ENCODE measurements at regions not wholly inside any gene's neighbourhood (a gene's known extent, or its start where the extent isn't known, plus 50 kb on each side); places are given as distances from the start of the nearest gene placed in this dataset.

DNA sequence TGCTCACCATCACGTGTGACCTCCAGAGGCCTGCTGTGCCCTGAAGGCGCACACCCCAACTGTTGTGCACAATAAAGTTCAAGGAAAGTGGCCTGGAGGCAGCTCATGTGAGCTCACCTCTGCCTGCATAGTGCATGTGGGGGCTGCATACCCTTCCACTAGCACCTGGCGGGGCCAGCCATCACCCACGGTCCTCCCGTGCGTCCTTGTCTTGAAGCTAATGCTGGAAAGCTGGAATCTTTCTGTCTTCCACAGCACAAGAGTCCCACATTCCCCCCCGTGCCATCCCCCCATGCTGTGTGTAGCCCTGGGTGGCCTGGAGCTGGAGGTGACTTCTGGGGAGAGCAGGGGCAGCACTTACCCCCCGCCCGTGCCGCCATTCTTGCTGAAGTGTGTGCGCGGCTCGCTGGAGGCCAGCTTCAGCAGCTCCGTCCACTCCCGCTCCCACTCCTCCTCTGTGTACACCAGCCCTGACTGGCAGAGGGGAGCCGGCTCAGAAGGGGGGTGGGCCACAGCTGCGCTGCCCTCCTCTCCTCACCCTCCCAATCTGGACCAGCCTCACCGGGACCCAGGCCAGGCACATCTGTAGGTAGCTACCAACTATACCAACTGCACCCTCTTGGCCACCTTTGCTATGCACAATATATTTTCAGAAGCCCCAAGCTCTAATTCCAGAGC is 199.5 kb downstream of the KLF13 start:
- H3K36me3 ChIP-seq, result no peaks in the 10 kb centered on the region
- no peaks in the 10 kb centered on the region for H3K27me3 ChIP-seq
- no peaks in the 10 kb centered on the region for H3K9me3 ChIP-seq
- no peak overlapping the region for H3K27ac ChIP-seq
- 87 to 91% methylated on average over 8 to 11 of the region's 18 CpGs for WGBS, 2 donors
- no peaks in the 10 kb centered on the region for H3K4me1 ChIP-seq
- no peak overlapping the region for H3K4me3 ChIP-seq
- no peak for TF ChIP-seq POLR2A (IDR thresholded peaks at IDR 0.05)
- TF ChIP-seq, protein P1, sequence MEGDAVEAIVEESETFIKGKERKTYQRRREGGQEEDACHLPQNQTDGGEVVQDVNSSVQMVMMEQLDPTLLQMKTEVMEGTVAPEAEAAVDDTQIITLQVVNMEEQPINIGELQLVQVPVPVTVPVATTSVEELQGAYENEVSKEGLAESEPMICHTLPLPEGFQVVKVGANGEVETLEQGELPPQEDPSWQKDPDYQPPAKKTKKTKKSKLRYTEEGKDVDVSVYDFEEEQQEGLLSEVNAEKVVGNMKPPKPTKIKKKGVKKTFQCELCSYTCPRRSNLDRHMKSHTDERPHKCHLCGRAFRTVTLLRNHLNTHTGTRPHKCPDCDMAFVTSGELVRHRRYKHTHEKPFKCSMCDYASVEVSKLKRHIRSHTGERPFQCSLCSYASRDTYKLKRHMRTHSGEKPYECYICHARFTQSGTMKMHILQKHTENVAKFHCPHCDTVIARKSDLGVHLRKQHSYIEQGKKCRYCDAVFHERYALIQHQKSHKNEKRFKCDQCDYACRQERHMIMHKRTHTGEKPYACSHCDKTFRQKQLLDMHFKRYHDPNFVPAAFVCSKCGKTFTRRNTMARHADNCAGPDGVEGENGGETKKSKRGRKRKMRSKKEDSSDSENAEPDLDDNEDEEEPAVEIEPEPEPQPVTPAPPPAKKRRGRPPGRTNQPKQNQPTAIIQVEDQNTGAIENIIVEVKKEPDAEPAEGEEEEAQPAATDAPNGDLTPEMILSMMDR (IDR thresholded peaks at IDR 0.05), result no peak
- intact Hi-C loops (cut with DNase I), result no loop called here
- no peak for DNase-seq

GRCh38 chr15:31526916-31527690 is 200.5 kb downstream of the KLF13 start:
- Histone ChIP-seq H3K4me1 (no peaks in the 10 kb centered on the region), H3K4me3 (peak overlapping the region in 1 of 4 donors; percentile 18), H3K27me3 (no peaks in the 10 kb centered on the region), H3K36me3 (no peaks in the 10 kb centered on the region), H3K9me3 (no peaks in the 10 kb centered on the region), H3K27ac (peak overlapping the region in 2 of 4 donors; percentile 6 to 21)
- no peak for DNase-seq
- TF ChIP-seq, protein P1 (IDR thresholded peaks at IDR 0.05), result no peak
- no peak for TF ChIP-seq POLR2A (IDR thresholded peaks at IDR 0.05)
- 75 to 85% methylated on average over 10 of the region's 15 CpGs for WGBS, 2 donors
- intact Hi-C loops (cut with DNase I), result no loop called here

GRCh38 chr15:31528846-31529245 is 202.2 kb downstream of the KLF13 start:
- no peak overlapping the region for H3K27ac ChIP-seq
- intact Hi-C loops (cut with DNase I), result no loop called here

GRCh38 chr15:31537770-31538592 is 211.3 kb downstream of the KLF13 start:
- no peaks in the 10 kb centered on the region for H3K9me3 ChIP-seq
- intact Hi-C loops (cut with DNase I), result no loop called here
- no peak for TF ChIP-seq POLR2A (IDR thresholded peaks at IDR 0.05)
- TF ChIP-seq, protein P1 (IDR thresholded peaks at IDR 0.05), result no peak
- no peaks in the 10 kb centered on the region for H3K27me3 ChIP-seq
- H3K36me3 ChIP-seq, result no peaks in the 10 kb centered on the region
- no peak for DNase-seq
- no peak overlapping the region for H3K4me3 ChIP-seq
- no peaks in the 10 kb centered on the region for H3K4me1 ChIP-seq
- no peak overlapping the region for H3K27ac ChIP-seq
- 82 to 85% methylated on average over 11 to 12 of the region's 14 CpGs for WGBS, 2 donors

More at GRCh38 chr15:31528846-31529245, 202.2 kb downstream of the KLF13 start:
- Histone ChIP-seq H3K4me3 (no peak overlapping the region), H3K4me1 (no peaks in the 10 kb centered on the region), H3K9me3 (no peaks in the 10 kb centered on the region), H3K36me3 (no peaks in the 10 kb centered on the region), H3K27me3 (no peaks in the 10 kb centered on the region)
- TF ChIP-seq, protein P1 (IDR thresholded peaks at IDR 0.05), result no peak
- TF ChIP-seq POLR2A (IDR thresholded peaks at IDR 0.05), result no peak
- DNase-seq, result no peak
- 71% methylated on average over 1 of the region's 2 CpGs; no CpG with 5 or more reads in 1 of the 2 donors for WGBS, 2 donors
